IPS-20b (cell line): ENCODE measurements at regions not wholly inside any gene's neighbourhood (a gene's known extent, or its start where the extent isn't known, plus 50 kb on each side); places are given as distances from the start of the nearest gene placed in this dataset.
A peak's percentile ranks its signal among the peaks of the same experiment; 100 is the strongest.

Experiments
- H3K27ac ChIP-seq: one replicate; pipeline ENCODE4 v1.5.1; 2013; ENCODE audit warnings: low read length
- H3K27me3 ChIP-seq: 2 replicates; pipeline ENCODE4 v1.6.1; 2013; ENCODE audit warnings: mild to moderate bottlenecking, low read length, inconsistent platforms; ENCODE audit not compliant: insufficient read depth
- H3K36me3 ChIP-seq: 2 replicates; pipeline ENCODE4 v1.6.1; 2013; ENCODE audit warnings: low read depth, mild to moderate bottlenecking, inconsistent platforms, low read length, moderate library complexity; ENCODE audit not compliant: insufficient read depth
- H3K4me1 ChIP-seq: 2 replicates; pipeline ENCODE4 v1.6.1; 2013; ENCODE audit warnings: mild to moderate bottlenecking, control low read depth, inconsistent platforms, low read length, moderate library complexity; ENCODE audit not compliant: insufficient read depth
- H3K4me3 ChIP-seq: 2 replicates; pipeline ENCODE4 v1.5.1; 2013; ENCODE audit warnings: mild to moderate bottlenecking, low read length, inconsistent platforms
- H3K9ac ChIP-seq: 2 replicates; pipeline ENCODE4 v1.6.1; 2013; ENCODE audit warnings: low read depth, mild to moderate bottlenecking, inconsistent platforms, low read length, moderate library complexity
- H3K9me3 ChIP-seq: 2 replicates; pipeline ENCODE4 v1.6.1; 2013; ENCODE audit warnings: mild to moderate bottlenecking, low read depth, low read length, inconsistent platforms; ENCODE audit not compliant: insufficient read depth

- Histone ChIP-seq H3K27ac (no peak overlapping the region), H3K36me3 (no peaks in the 10 kb centered on the region), H3K9ac (no peak overlapping the region), H3K4me3 (no peak overlapping the region), H3K27me3 (no peaks in the 10 kb centered on the region), H3K4me1 (peaks cover 32% of the 10 kb centered on the region), H3K9me3 (no peaks in the 10 kb centered on the region)
These were observed 687.4 kb downstream of the DIAPH3 start for GRCh38 chr13:59476366-59476765.

- Histone ChIP-seq H3K4me3 (no peak overlapping the region), H3K4me1 (peaks cover 28% of the 10 kb centered on the region), H3K9me3 (no peaks in the 10 kb centered on the region), H3K9ac (no peak overlapping the region), H3K27ac (no peak overlapping the region), H3K27me3 (no peaks in the 10 kb centered on the region), H3K36me3 (no peaks in the 10 kb centered on the region)
These were observed 686.7 kb downstream of the DIAPH3 start for GRCh38 chr13:59477011-59477410.

- Histone ChIP-seq H3K4me3 (peak overlapping the region; percentile 46), H3K9ac (peak overlapping the region; percentile 65; the same call in 1 of the 2 replicates), H3K9me3 (no peaks in the 10 kb centered on the region), H3K27me3 (no peaks in the 10 kb centered on the region), H3K4me1 (peaks cover 36% of the 10 kb centered on the region), H3K36me3 (no peaks in the 10 kb centered on the region), H3K27ac (peak overlapping the region; percentile 73)
These were observed 684.8 kb downstream of the DIAPH3 start for GRCh38 chr13:59478908-59479307.

- Histone ChIP-seq H3K4me3 (peak overlapping the region; percentile 46), H3K27ac (peak overlapping the region; percentile 73)
These were observed 684.1 kb downstream of the DIAPH3 start for GRCh38 chr13:59479629-59480028.

GRCh38 chr13:59480396-59481259 lies 683.1 kb downstream of the DIAPH3 start:
- Histone ChIP-seq H3K36me3 (no peaks in the 10 kb centered on the region), H3K9ac (peak overlapping the region; percentile 39; the same call in 1 of the 2 replicates), H3K27me3 (no peaks in the 10 kb centered on the region), H3K27ac (peak overlapping the region; percentile 53), H3K4me1 (peaks cover 38% of the 10 kb centered on the region), H3K9me3 (no peaks in the 10 kb centered on the region), H3K4me3 (peak overlapping the region; percentile 39; the same call in 1 of the 2 replicates)

More at GRCh38 chr13:59479629-59480028, 684.1 kb downstream of the DIAPH3 start:
- H3K36me3 ChIP-seq, result no peaks in the 10 kb centered on the region
- H3K9ac ChIP-seq, result peak overlapping the region; percentile 65; the same call in 1 of the 2 replicates
- H3K4me1 ChIP-seq, result peaks cover 38% of the 10 kb centered on the region
- H3K27me3 ChIP-seq, result no peaks in the 10 kb centered on the region
- no peaks in the 10 kb centered on the region for H3K9me3 ChIP-seq

GRCh38 chr13:59483501-59484145 lies 680.1 kb downstream of the DIAPH3 start:
- peak overlapping the region; percentile 21 for H3K27ac ChIP-seq
- peak overlapping the region; percentile 3; the same call in 1 of the 2 replicates for H3K9ac ChIP-seq
- H3K9me3 ChIP-seq, result no peaks in the 10 kb centered on the region
- no peak overlapping the region for H3K4me3 ChIP-seq
- no peaks in the 10 kb centered on the region for H3K36me3 ChIP-seq
- H3K4me1 ChIP-seq, result peaks cover 34% of the 10 kb centered on the region
- no peaks in the 10 kb centered on the region for H3K27me3 ChIP-seq

- Histone ChIP-seq H3K27ac (no peak overlapping the region), H3K4me3 (no peak overlapping the region), H3K27me3 (no peaks in the 10 kb centered on the region), H3K9me3 (no peaks in the 10 kb centered on the region), H3K4me1 (peaks cover 10% of the 10 kb centered on the region; the same call in 1 of the 2 replicates), H3K9ac (no peak overlapping the region), H3K36me3 (no peaks in the 10 kb centered on the region)
These were observed 675.8 kb downstream of the DIAPH3 start for GRCh38 chr13:59487883-59488282.

- Histone ChIP-seq H3K27ac (no peak overlapping the region), H3K9ac (no peak overlapping the region), H3K36me3 (no peaks in the 10 kb centered on the region), H3K9me3 (no peaks in the 10 kb centered on the region), H3K4me1 (peaks cover 7% of the 10 kb centered on the region; the same call in 1 of the 2 replicates), H3K27me3 (no peaks in the 10 kb centered on the region), H3K4me3 (no peak overlapping the region)
These were observed 675.3 kb downstream of the DIAPH3 start for GRCh38 chr13:59488436-59488835.

- H3K27me3 ChIP-seq, result no peaks in the 10 kb centered on the region
- no peaks in the 10 kb centered on the region for H3K4me1 ChIP-seq
- H3K9me3 ChIP-seq, result no peaks in the 10 kb centered on the region
- H3K36me3 ChIP-seq, result no peaks in the 10 kb centered on the region
- H3K27ac ChIP-seq, result no peak overlapping the region
- H3K4me3 ChIP-seq, result no peak overlapping the region
- H3K9ac ChIP-seq, result no peak overlapping the region
These were observed 673.1 kb downstream of the DIAPH3 start for GRCh38 chr13:59490651-59491050.

GRCh38 chr13:59492030-59492636 lies 671.6 kb downstream of the DIAPH3 start:
- Histone ChIP-seq H3K9me3 (no peaks in the 10 kb centered on the region), H3K36me3 (no peaks in the 10 kb centered on the region), H3K9ac (no peak overlapping the region), H3K4me3 (no peak overlapping the region), H3K27me3 (no peaks in the 10 kb centered on the region), H3K4me1 (no peaks in the 10 kb centered on the region), H3K27ac (no peak overlapping the region)

GRCh38 chr13:59493436-59493965 lies 670.2 kb downstream of the DIAPH3 start:
- no peaks in the 10 kb centered on the region for H3K9me3 ChIP-seq
- H3K9ac ChIP-seq, result no peak overlapping the region
- no peaks in the 10 kb centered on the region for H3K4me1 ChIP-seq
- H3K27me3 ChIP-seq, result no peaks in the 10 kb centered on the region
- H3K27ac ChIP-seq, result no peak overlapping the region
- H3K36me3 ChIP-seq, result no peaks in the 10 kb centered on the region
- H3K4me3 ChIP-seq, result no peak overlapping the region
